ENCODE measurements at regions not wholly inside any gene's neighbourhood (a gene's known extent, or its start where the extent isn't known, plus 50 kb on each side); places are given as distances from the start of the nearest gene placed in this dataset.

DNA sequence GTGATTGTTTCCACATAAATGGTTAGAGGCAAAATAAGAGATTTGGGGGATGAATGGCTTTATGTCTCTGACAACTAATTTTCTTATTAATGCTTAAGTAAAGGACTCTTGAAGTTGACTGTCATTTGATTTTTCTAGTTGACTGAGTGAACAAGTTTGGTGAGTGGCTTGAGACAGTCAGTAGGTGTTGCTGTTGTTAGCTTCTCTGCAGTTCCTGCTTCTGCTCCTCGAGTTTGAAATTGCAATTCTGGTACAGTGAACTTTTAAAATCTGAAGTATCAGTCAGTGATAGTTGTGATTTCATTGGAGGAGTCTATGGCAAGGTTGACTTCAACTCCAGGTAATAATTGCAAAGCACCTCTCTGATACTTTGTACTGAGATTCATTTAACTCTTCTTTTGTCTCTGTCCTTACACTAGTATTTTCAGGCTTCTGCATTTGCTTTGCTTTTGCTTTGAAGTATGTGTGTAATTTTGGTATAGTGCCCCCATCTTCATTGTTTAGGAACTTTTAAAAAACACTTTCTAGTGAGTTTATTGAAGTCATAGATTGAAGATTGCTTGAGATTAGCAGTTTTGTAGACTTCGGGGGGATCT, 415.5 kb downstream of the PCNX1 start:
- H3K4me1 ChIP-seq (ENCODE audit: insufficient read depth, low read length): peaks cover 69% of the 10 kb centered on the region
- peak overlapping the region; percentile 91 for H3K4me2 ChIP-seq (ENCODE audit: insufficient read depth, low read length)
- peaks cover 66% of the 10 kb centered on the region for H3K79me2 ChIP-seq (ENCODE audit: insufficient read depth, low read length)
- no peak overlapping the region for H3K27ac ChIP-seq (ENCODE audit: low read length)
- TF ChIP-seq EZH2 (IDR thresholded peaks at IDR 0.05; ENCODE audit: borderline replicate concordance, low read depth, low read length, severe bottlenecking): no peak
- TF ChIP-seq, protein P1, sequence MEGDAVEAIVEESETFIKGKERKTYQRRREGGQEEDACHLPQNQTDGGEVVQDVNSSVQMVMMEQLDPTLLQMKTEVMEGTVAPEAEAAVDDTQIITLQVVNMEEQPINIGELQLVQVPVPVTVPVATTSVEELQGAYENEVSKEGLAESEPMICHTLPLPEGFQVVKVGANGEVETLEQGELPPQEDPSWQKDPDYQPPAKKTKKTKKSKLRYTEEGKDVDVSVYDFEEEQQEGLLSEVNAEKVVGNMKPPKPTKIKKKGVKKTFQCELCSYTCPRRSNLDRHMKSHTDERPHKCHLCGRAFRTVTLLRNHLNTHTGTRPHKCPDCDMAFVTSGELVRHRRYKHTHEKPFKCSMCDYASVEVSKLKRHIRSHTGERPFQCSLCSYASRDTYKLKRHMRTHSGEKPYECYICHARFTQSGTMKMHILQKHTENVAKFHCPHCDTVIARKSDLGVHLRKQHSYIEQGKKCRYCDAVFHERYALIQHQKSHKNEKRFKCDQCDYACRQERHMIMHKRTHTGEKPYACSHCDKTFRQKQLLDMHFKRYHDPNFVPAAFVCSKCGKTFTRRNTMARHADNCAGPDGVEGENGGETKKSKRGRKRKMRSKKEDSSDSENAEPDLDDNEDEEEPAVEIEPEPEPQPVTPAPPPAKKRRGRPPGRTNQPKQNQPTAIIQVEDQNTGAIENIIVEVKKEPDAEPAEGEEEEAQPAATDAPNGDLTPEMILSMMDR (IDR thresholded peaks at IDR 0.05; ENCODE audit: borderline replicate concordance, extremely low read depth, low read length, poor library complexity, severe bottlenecking): peak; percentile 65
- peak overlapping the region; percentile 92; the same call in 1 of the 2 replicates for H3K9ac ChIP-seq (ENCODE audit: low read depth, low read length)
- no peaks in the 10 kb centered on the region; the same call in 1 of the 2 replicates for H3K36me3 ChIP-seq (ENCODE audit: insufficient read depth, low read length)
- DNase-seq (no peak), ATAC-seq (ENCODE audit: insufficient read depth, low read depth) (no peak)
- H3K27me3 ChIP-seq (ENCODE audit: insufficient read depth, low read length, poor library complexity): no peaks in the 10 kb centered on the region
- peaks cover 12% of the 10 kb centered on the region; the same call in 1 of the 2 replicates for H4K20me1 ChIP-seq (ENCODE audit: insufficient read depth, low read length)
- H3K4me3 ChIP-seq (ENCODE audit: low read depth in 1 of 2, low read length in 2 of 2): peak overlapping the region in 1 of 2 experiments; percentile 31; a peak in 1 of 4 replicates
- H2AFZ ChIP-seq (ENCODE audit: low read depth, low read length): no peak overlapping the region
- H3K9me3 ChIP-seq (ENCODE audit: insufficient read depth, low read length, severe bottlenecking): no peaks in the 10 kb centered on the region

DNA sequence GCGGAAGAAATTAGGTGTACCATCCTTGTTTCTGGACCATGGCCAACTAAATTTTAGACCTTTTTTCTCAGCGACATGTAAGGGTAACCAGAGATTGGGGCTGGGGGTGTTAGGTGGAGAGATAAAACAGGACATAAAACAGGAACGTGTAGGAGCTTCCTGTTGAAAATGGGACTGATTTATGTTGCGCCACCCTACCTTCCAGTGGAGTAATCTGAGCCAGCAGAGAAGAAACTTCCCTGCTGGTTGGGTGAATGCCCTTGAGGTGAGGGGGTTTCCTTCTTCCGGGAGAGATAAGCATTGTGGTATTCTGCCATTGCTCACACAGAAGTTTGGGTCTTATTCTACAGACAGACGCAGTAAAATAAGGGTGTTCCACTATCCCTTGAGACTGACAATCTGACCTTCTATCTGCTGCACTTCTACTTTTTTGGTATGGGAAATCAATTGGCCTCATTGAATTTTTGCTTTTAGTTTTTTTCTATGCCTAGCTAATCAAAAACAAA, 417.6 kb downstream of the PCNX1 start:
- H3K36me3 ChIP-seq (ENCODE audit: insufficient read depth, low read length): no peaks in the 10 kb centered on the region; the same call in 1 of the 2 replicates
- H3K27me3 ChIP-seq (ENCODE audit: insufficient read depth, low read length, poor library complexity): no peaks in the 10 kb centered on the region
- no peak overlapping the region for H3K9ac ChIP-seq (ENCODE audit: low read depth, low read length)
- H3K4me1 ChIP-seq (ENCODE audit: insufficient read depth, low read length): peaks cover 73% of the 10 kb centered on the region
- H2AFZ ChIP-seq (ENCODE audit: low read depth, low read length): no peak overlapping the region
- peak; percentile 58 for DNase-seq
- H3K27ac ChIP-seq (ENCODE audit: low read length): no peak overlapping the region
- peaks cover 86% of the 10 kb centered on the region for H3K79me2 ChIP-seq (ENCODE audit: insufficient read depth, low read length)
- H3K9me3 ChIP-seq (ENCODE audit: insufficient read depth, low read length, severe bottlenecking): no peaks in the 10 kb centered on the region
- no peak; the same call in 2 of the 3 replicates for ATAC-seq (ENCODE audit: insufficient read depth, low read depth)
- H3K4me3 ChIP-seq (ENCODE audit: low read depth in 1 of 2, low read length in 2 of 2): peak overlapping the region in 1 of 2 experiments; percentile 1; a peak in 1 of 4 replicates
- peak overlapping the region; percentile 35; the same call in 1 of the 2 replicates for H3K4me2 ChIP-seq (ENCODE audit: insufficient read depth, low read length)
- H4K20me1 ChIP-seq (ENCODE audit: insufficient read depth, low read length): peaks cover 21% of the 10 kb centered on the region; the same call in 1 of the 2 replicates
- TF ChIP-seq, protein P1 (IDR thresholded peaks at IDR 0.05; ENCODE audit: borderline replicate concordance, extremely low read depth, low read length, poor library complexity, severe bottlenecking): no peak
- no peak for TF ChIP-seq EZH2 (IDR thresholded peaks at IDR 0.05; ENCODE audit: borderline replicate concordance, low read depth, low read length, severe bottlenecking)

DNA sequence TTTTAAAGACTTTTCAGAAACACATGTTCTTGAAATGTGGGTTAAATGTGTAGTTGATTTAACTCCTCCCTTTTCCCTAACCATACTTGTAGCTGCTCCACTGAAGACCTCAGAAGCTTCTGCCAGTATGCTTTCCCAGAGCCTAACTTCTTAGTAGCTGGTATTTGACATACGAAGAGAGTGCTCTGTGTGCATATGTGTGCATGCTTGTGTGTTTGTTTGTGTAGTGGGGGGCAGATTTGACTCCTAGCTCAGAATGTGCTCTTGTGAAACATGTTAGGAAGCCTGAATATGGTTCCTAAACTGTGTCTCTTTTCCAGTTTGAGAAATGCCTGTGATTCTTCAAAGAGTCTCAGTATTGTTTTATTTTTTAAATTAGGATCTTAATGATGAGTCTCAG, 420.4 kb downstream of the PCNX1 start:
- ATAC-seq (ENCODE audit: insufficient read depth, low read depth) (peak; percentile 41; the same call in 1 of the 3 replicates), DNase-seq (no peak)
- Histone ChIP-seq H3K27me3 (ENCODE audit: insufficient read depth, low read length, poor library complexity) (no peaks in the 10 kb centered on the region), H2AFZ (ENCODE audit: low read depth, low read length) (no peak overlapping the region), H3K79me2 (ENCODE audit: insufficient read depth, low read length) (peaks cover 94% of the 10 kb centered on the region), H3K4me3 (ENCODE audit: low read depth in 1 of 2, low read length in 2 of 2) (no peak overlapping the region), H3K4me1 (ENCODE audit: insufficient read depth, low read length) (peaks cover 75% of the 10 kb centered on the region), H4K20me1 (ENCODE audit: insufficient read depth, low read length) (peaks cover 28% of the 10 kb centered on the region; the same call in 1 of the 2 replicates), H3K4me2 (ENCODE audit: insufficient read depth, low read length) (peak overlapping the region; percentile 9; the same call in 1 of the 2 replicates), H3K9ac (ENCODE audit: low read depth, low read length) (no peak overlapping the region), H3K27ac (ENCODE audit: low read length) (peak overlapping the region; percentile 47), H3K9me3 (ENCODE audit: insufficient read depth, low read length, severe bottlenecking) (no peaks in the 10 kb centered on the region), H3K36me3 (ENCODE audit: insufficient read depth, low read length) (no peaks in the 10 kb centered on the region)
- TF ChIP-seq EZH2 (IDR thresholded peaks at IDR 0.05; ENCODE audit: borderline replicate concordance, low read depth, low read length, severe bottlenecking): no peak
- TF ChIP-seq, protein P1 (IDR thresholded peaks at IDR 0.05; ENCODE audit: borderline replicate concordance, extremely low read depth, low read length, poor library complexity, severe bottlenecking): no peak

All from DND-41 (cell line).